IMR-90 (cell line): ENCODE measurements at regions not wholly inside any gene's neighbourhood (a gene's known extent, or its start where the extent isn't known, plus 50 kb on each side); places are given as distances from the start of the nearest gene placed in this dataset.
A peak's percentile ranks its signal among the peaks of the same experiment; 100 is the strongest.

Source experiments
- ATAC-seq: fragments of 200-7000 bp; cut with Tn5 transposase; 2 replicates; pipeline ENCODE4 v1.9.1; 2020; ENCODE audit warnings: low read depth, mild to moderate bottlenecking, moderate library complexity
- BruUV-seq: library from RNA; stranded (reverse); fragments of 400-500 nt; replicated peaks from 2 replicates; lab custom pipeline; 2021; lab: Mats Ljungman, UMichigan
- CTCF ChIA-PET: fragments of 300-600 bp; formaldehyde crosslinking; extraction: SDS; loops from one replicate; lab custom pipeline; 2021; ENCODE audit warnings: antibody characterized with exemption; lab: Yijun Ruan, JAX
- POLR2A ChIA-PET: fragments of 300-600 bp; sonication (Branson Sonifier 250); formaldehyde crosslinking; loops from one replicate; lab custom pipeline; 2022; ENCODE audit warnings: antibody characterized with exemption; ENCODE audit not compliant: unreplicated experiment; lab: Charles Lee
- DNase-seq: peaks from one replicate; pipeline ENCODE4 v3.0.0; 2013
- H2AFZ ChIP-seq: replicated peaks from 2 replicates; pipeline ENCODE3; 2013; ENCODE audit warnings: low read length, mild to moderate bottlenecking; ENCODE audit not compliant: poor library complexity
- H2AK5ac ChIP-seq: 2 replicates; pipeline ENCODE4 v1.6.1; 2013; ENCODE audit warnings: low read depth, low read length, inconsistent platforms
- H2AK9ac ChIP-seq: replicated peaks from 2 replicates; pipeline ENCODE3; 2013; ENCODE audit warnings: mild to moderate bottlenecking, low read depth, low read length, moderate library complexity; ENCODE audit not compliant: poor library complexity
- H2BK120ac ChIP-seq: 2 replicates; pipeline ENCODE4 v1.6.1; 2013; ENCODE audit warnings: low read depth, low read length, inconsistent platforms
- H2BK15ac ChIP-seq: 3 replicates; pipeline ENCODE4 v1.6.1; 2013; ENCODE audit warnings: low read depth, low read length, inconsistent platforms
- H2BK20ac ChIP-seq: 2 replicates; pipeline ENCODE4 v1.6.1; 2013; ENCODE audit warnings: low read depth, mild to moderate bottlenecking, inconsistent platforms, low read length, moderate library complexity
- H2BK5ac ChIP-seq: 2 replicates; pipeline ENCODE4 v1.6.1; 2013; ENCODE audit warnings: mild to moderate bottlenecking, low read depth, low read length, inconsistent platforms; ENCODE audit not compliant: poor library complexity, severe bottlenecking
- H3K14ac ChIP-seq: replicated peaks from 2 replicates; pipeline ENCODE4 v1.6.1; 2013; ENCODE audit warnings: low read depth, low read length, inconsistent platforms
- H3K18ac ChIP-seq: 2 replicates; pipeline ENCODE4 v1.6.1; 2013; ENCODE audit warnings: low read depth, low read length, control low read depth
- H3K23ac ChIP-seq: 2 replicates; pipeline ENCODE4 v1.6.1; 2013; ENCODE audit warnings: low read depth, low read length, inconsistent platforms
- H3K27ac ChIP-seq: 2 replicates; pipeline ENCODE4 v1.5.1; 2013; ENCODE audit warnings: mild to moderate bottlenecking, control low read depth, low read length; ENCODE audit not compliant: insufficient read depth
- H3K27me3 ChIP-seq: 2 replicates; pipeline ENCODE4 v1.6.1; 2013; ENCODE audit warnings: low read length; ENCODE audit not compliant: control insufficient read depth, insufficient read depth
- H3K36me3 ChIP-seq: 2 replicates; pipeline ENCODE4 v1.6.1; 2013; ENCODE audit warnings: low read length, mixed read lengths; ENCODE audit not compliant: control insufficient read depth, insufficient read depth
- H3K4ac ChIP-seq: 2 replicates; pipeline ENCODE4 v1.6.1; 2013; ENCODE audit warnings: low read depth, low read length, inconsistent platforms
- H3K4me1 ChIP-seq: 2 replicates; pipeline ENCODE4 v1.6.1; 2013; ENCODE audit warnings: low read length, mixed read lengths; ENCODE audit not compliant: control insufficient read depth, insufficient read depth
- H3K4me2 ChIP-seq: 2 replicates; pipeline ENCODE4 v1.6.1; 2013; ENCODE audit warnings: low read depth, mild to moderate bottlenecking, control low read depth, low read length, moderate library complexity
- H3K4me3 ChIP-seq: 2 replicates; pipeline ENCODE4 v1.5.1; 2013; ENCODE audit warnings: low read depth, mild to moderate bottlenecking, control low read depth, low read length, moderate library complexity; ENCODE audit not compliant: insufficient read depth
- H3K56ac ChIP-seq: 2 replicates; pipeline ENCODE4 v1.6.1; 2013; ENCODE audit warnings: low read length, inconsistent platforms; ENCODE audit not compliant: insufficient read depth; ENCODE audit errors: extremely low read depth
- H3K79me1 ChIP-seq, 2 experiments: 2 replicates each; pipeline ENCODE4 v1.6.1; 2013; ENCODE audit warnings: low read length in 2 of 2, inconsistent platforms in 1 of 2, low read depth in 1 of 2
- H3K9ac ChIP-seq: 2 replicates; pipeline ENCODE4 v1.6.1; 2013; ENCODE audit warnings: low read depth, low read length, control low read depth
- H3K9me1 ChIP-seq: 2 replicates; pipeline ENCODE4 v1.6.1; 2013; ENCODE audit warnings: low read length, inconsistent platforms; ENCODE audit not compliant: insufficient read depth
- H3K9me3 ChIP-seq: 2 replicates; pipeline ENCODE4 v1.6.1; 2013; ENCODE audit warnings: low read length; ENCODE audit not compliant: control insufficient read depth, insufficient read depth
- H4K20me1 ChIP-seq: 2 replicates; pipeline ENCODE4 v1.6.1; 2013; ENCODE audit warnings: low read length, inconsistent platforms; ENCODE audit not compliant: insufficient read depth
- H4K5ac ChIP-seq: 2 replicates; pipeline ENCODE4 v1.6.1; 2013; ENCODE audit warnings: mild to moderate bottlenecking, low read depth, low read length, control low read depth
- H4K8ac ChIP-seq, 2 experiments: 2 replicates each; pipeline ENCODE4 v1.6.1; 2013; ENCODE audit warnings: low read depth in 2 of 2, low read length in 2 of 2, control low read depth in 1 of 2, inconsistent platforms in 1 of 2
- H4K91ac ChIP-seq: 2 replicates; pipeline ENCODE4 v1.6.1; 2013; ENCODE audit warnings: low read depth, low read length, inconsistent platforms; ENCODE audit not compliant: insufficient read depth
- BHLHE40 ChIP-seq: fragments of 150-350 bp; IDR thresholded peaks from 2 replicates; pipeline ENCODE4 v1.6.1; 2016; ENCODE audit warnings: mild to moderate bottlenecking, low read depth, low read length
- CEBPB ChIP-seq: IDR thresholded peaks from 2 replicates; pipeline ENCODE4 v1.6.1; 2012; ENCODE audit warnings: low read depth, low read length, improper control_type of control experiment
- CHD1 ChIP-seq: IDR thresholded peaks from 2 replicates; pipeline ENCODE4 v1.6.1; 2012; ENCODE audit warnings: low read depth, low read length, improper control_type of control experiment
- CTCF ChIP-seq: conservative IDR thresholded peaks from 2 replicates; pipeline ENCODE4 v1.5.1; 2012; ENCODE audit warnings: mild to moderate bottlenecking, low read depth, low read length, improper control_type of control experiment
- ELK1 ChIP-seq: fragments of 150-350 bp; IDR thresholded peaks from 2 replicates; pipeline ENCODE4 v1.6.1; 2016; ENCODE audit warnings: low read depth, mild to moderate bottlenecking, low read length, moderate library complexity, borderline replicate concordance
- MAFK ChIP-seq: IDR thresholded peaks from 2 replicates; pipeline ENCODE4 v1.6.1; 2012; ENCODE audit warnings: low read depth, low read length, improper control_type of control experiment
- MAZ ChIP-seq: IDR thresholded peaks from 2 replicates; pipeline ENCODE4 v1.6.1; 2012; ENCODE audit warnings: low read depth, mild to moderate bottlenecking, low read length, improper control_type of control experiment, moderate library complexity, borderline replicate concordance
- MXI1 ChIP-seq: IDR thresholded peaks from 2 replicates; pipeline ENCODE4 v1.6.1; 2012; ENCODE audit warnings: low read depth, mild to moderate bottlenecking, low read length, moderate library complexity, borderline replicate concordance
- NFE2L2 ChIP-seq: fragments of 150-350 bp; IDR thresholded peaks from 2 replicates; pipeline ENCODE4 v1.6.1; 2016; ENCODE audit warnings: low read depth, mild to moderate bottlenecking, low read length
- USF2 ChIP-seq: fragments of 150-350 bp; IDR thresholded peaks from 2 replicates; pipeline ENCODE4 v1.6.1; 2017; ENCODE audit warnings: mild to moderate bottlenecking, antibody characterized with exemption, low read length, low read depth
- WGBS, 2 experiments: methylation state at CpG; one replicate each; pipeline versions ENCODE4 v1.1.5 to v1.1.7; 2013; ENCODE audit warnings: missing lambda C conversion rate in 2 of 2; ENCODE audit not compliant: insufficient read length in 1 of 2; ENCODE audit errors: extremely low coverage in 2 of 2; 5-methylcytosine and 5-hydroxymethylcytosine counted together
- dilution Hi-C: fragments of 300-500 bp; cut with HindIII; formaldehyde crosslinking; loops from one replicate; pipeline ENCODE4 v1.14.3; 2018; ENCODE audit warnings: low sequenced_read_pairs; ENCODE audit not compliant: unreplicated experiment
- in situ Hi-C: fragments of 300-500 bp; cut with MboI; formaldehyde crosslinking; loops from 3 replicates; pipeline ENCODE4 v1.14.3; 2019; ENCODE audit warnings: low sequenced_read_pairs, inconsistent platforms, mixed read lengths
- intact Hi-C: fragments of 100-400 bp; cut with micrococcal nuclease; formaldehyde crosslinking; loops from 2 replicates; pipeline ENCODE4 v1.10.0; 2022

GRCh38 chr15:88985547-88986393, 72.6 kb upstream of the MFGE8 start:
- Histone ChIP-seq H2AK5ac (peak overlapping the region; percentile 41; the same call in 1 of the 2 replicates), H3K9me1 (peaks cover 25% of the 10 kb centered on the region), H4K5ac (peak overlapping the region; percentile 12; the same call in 1 of the 2 replicates), H3K56ac (no peak overlapping the region), H2BK5ac (no peak overlapping the region), H3K4ac (peak overlapping the region; percentile 8; the same call in 1 of the 2 replicates), H4K8ac (peak overlapping the region in 1 of 2 experiments; percentile 14; a peak in 1 of 4 replicates), H3K4me2 (no peak overlapping the region), H3K27me3 (no peaks in the 10 kb centered on the region), H3K4me3 (no peak overlapping the region), H3K9me3 (no peaks in the 10 kb centered on the region), H3K79me1 (peaks cover 13 to 15% of the 10 kb centered on the region in 2 experiments; a peak in 3 of 4 replicates), H3K23ac (no peak overlapping the region), H2BK20ac (peak overlapping the region; percentile 36), H4K91ac (peak overlapping the region; percentile 19), H2BK120ac (peak overlapping the region; percentile 64; the same call in 1 of the 2 replicates), H4K20me1 (no peaks in the 10 kb centered on the region), H3K27ac (no peak overlapping the region), H3K18ac (peak overlapping the region; percentile 60; the same call in 1 of the 2 replicates), H3K36me3 (no peaks in the 10 kb centered on the region), H2AK9ac (no peak overlapping the region), H2BK15ac (peak overlapping the region; percentile 36; the same call in 1 of the 3 replicates), H3K14ac (no peak overlapping the region), H2AFZ (no peak overlapping the region), H3K4me1 (peaks cover 30% of the 10 kb centered on the region), H3K9ac (no peak overlapping the region)
- intact Hi-C loops (no loop called here), in situ Hi-C loops (no loop called here), dilution Hi-C loops (no loop called here)
- WGBS, 2 experiments, result no CpG with 5 or more reads among the region's 14 CpGs
- no TSS peak for BruUV-seq
- ChIA-PET POLR2A (interaction anchor here (0.5 kb wide), 1 partner anchor 85 kb away, joined by 7 read pairs; no protein-coding TSS in a partner anchor), CTCF (interaction anchor here (0.9 kb wide), 1 partner anchor 18 kb away, joined by 4 read pairs; no protein-coding TSS in a partner anchor)
- DNase-seq, result no peak
- TF ChIP-seq NFE2L2 (no peak), BHLHE40 (no peak), MAFK (no peak), MXI1 (no peak), MAZ (no peak), CTCF (no peak), USF2 (no peak), ELK1 (no peak), CEBPB (no peak), CHD1 (no peak)
- no peak for ATAC-seq
